WTC11 (cell line): ENCODE measurements at regions not wholly inside any gene's neighbourhood (a gene's known extent, or its start where the extent isn't known, plus 50 kb on each side); places are given as distances from the start of the nearest gene placed in this dataset.

Experiments used
- ATAC-seq: fragments of 200-7000 bp; cut with Tn5 transposase; 2 replicates; pipeline ENCODE4 v1.10.0; 2021; ENCODE audit warnings: mild to moderate bottlenecking, moderate library complexity
- CTCF ChIA-PET: fragments of 300-600 bp; sonication (Branson Sonifier 250); formaldehyde crosslinking; loops from one replicate; lab custom pipeline; 2021; ENCODE audit warnings: antibody characterized with exemption; lab: Charles Lee
- POLR2A ChIA-PET: fragments of 350-600 bp; sonication (Branson Sonifier 250); formaldehyde crosslinking; loops from one replicate; lab custom pipeline; 2021; ENCODE audit warnings: antibody characterized with exemption; lab: Charles Lee
- DNase-seq: peaks from one replicate; pipeline ENCODE4 v3.0.0; 2021; ENCODE audit warnings: low spot score
- H3K27ac Mint-ChIP-seq: 2 replicates; pipeline ENCODE4 v1.8.0; 2021; ENCODE audit warnings: mixed read lengths
- H3K27me3 Mint-ChIP-seq: 2 replicates; pipeline ENCODE4 v1.8.0; 2021; ENCODE audit warnings: low read depth, mild to moderate bottlenecking, moderate library complexity, mixed read lengths
- H3K36me3 Mint-ChIP-seq: 2 replicates; pipeline ENCODE4 v1.8.0; 2021; ENCODE audit warnings: mixed read lengths
- H3K4me1 Mint-ChIP-seq: 2 replicates; pipeline ENCODE4 v1.8.0; 2022; ENCODE audit warnings: mixed read lengths
- H3K4me3 Mint-ChIP-seq: 2 replicates; pipeline ENCODE4 v1.8.0; 2021; ENCODE audit warnings: mild to moderate bottlenecking, moderate library complexity, mixed read lengths
- H3K9me3 Mint-ChIP-seq: 2 replicates; pipeline ENCODE4 v1.8.0; 2021; ENCODE audit warnings: mixed read lengths
- ATF1 ChIP-seq: sonication (generic); formaldehyde crosslinking; IDR thresholded peaks from 2 replicates; pipeline ENCODE4 v1.8.1; 2023; ENCODE audit warnings: mild to moderate bottlenecking, moderate library complexity, missing genetic modification reagents
- CBFB ChIP-seq: sonication (generic); formaldehyde crosslinking; IDR thresholded peaks from 2 replicates; pipeline ENCODE4 v1.8.1; 2022; ENCODE audit warnings: mild to moderate bottlenecking, low read depth, missing genetic modification reagents
- CREM ChIP-seq: sonication (generic); formaldehyde crosslinking; IDR thresholded peaks from 2 replicates; pipeline ENCODE4 v1.8.1; 2022; ENCODE audit warnings: mild to moderate bottlenecking, missing genetic modification reagents, moderate library complexity
- GTF2I ChIP-seq: fragments of 250-450 bp; sonication (Bioruptor Pico); conservative IDR thresholded peaks from 2 replicates; pipeline ENCODE4 v1.4.0; 2021; ENCODE audit warnings: mild to moderate bottlenecking
- IRF2 ChIP-seq: sonication (generic); formaldehyde crosslinking; IDR thresholded peaks from 2 replicates; pipeline ENCODE4 v1.8.0; 2022; ENCODE audit warnings: low read depth, missing genetic modification reagents, borderline replicate concordance
- NFE2L1 ChIP-seq: sonication (generic); formaldehyde crosslinking; IDR thresholded peaks from 2 replicates; pipeline ENCODE4 v1.8.1; 2023; ENCODE audit warnings: missing genetic modification reagents
- NR3C1 ChIP-seq: sonication (generic); formaldehyde crosslinking; conservative IDR thresholded peaks from 2 replicates; pipeline ENCODE4 v1.8.1; 2023; ENCODE audit warnings: low read depth, mild to moderate bottlenecking, missing genetic modification reagents
- SMAD4 ChIP-seq: sonication (generic); formaldehyde crosslinking; IDR thresholded peaks from 2 replicates; pipeline ENCODE4 v1.8.0; 2022; ENCODE audit warnings: mild to moderate bottlenecking, missing genetic modification reagents
- SOX15 ChIP-seq: fragments of 250-450 bp; sonication (Bioruptor Pico); IDR thresholded peaks from 2 replicates; pipeline ENCODE4 v1.9.0; 2021; ENCODE audit warnings: mild to moderate bottlenecking
- SP1 ChIP-seq: sonication (generic); formaldehyde crosslinking; conservative IDR thresholded peaks from 2 replicates; pipeline ENCODE4 v1.8.1; 2022; ENCODE audit warnings: missing genetic modification reagents
- TEAD1 ChIP-seq: sonication (generic); formaldehyde crosslinking; IDR thresholded peaks from 2 replicates; pipeline ENCODE4 v1.8.0; 2022; ENCODE audit warnings: mild to moderate bottlenecking, missing genetic modification reagents
- TEAD4 ChIP-seq: sonication (generic); formaldehyde crosslinking; IDR thresholded peaks from 2 replicates; pipeline ENCODE4 v1.8.0; 2022; ENCODE audit warnings: mild to moderate bottlenecking, missing genetic modification reagents
- ZNF396 ChIP-seq: fragments of 250-450 bp; sonication (Bioruptor Pico); IDR thresholded peaks from 2 replicates; pipeline ENCODE4 v1.8.0; 2021; ENCODE audit warnings: mild to moderate bottlenecking, moderate library complexity, borderline replicate concordance
- ZNF416 ChIP-seq: fragments of 250-450 bp; sonication (Bioruptor Pico); IDR thresholded peaks from 2 replicates; pipeline ENCODE4 v1.9.0; 2021; ENCODE audit warnings: mild to moderate bottlenecking, inconsistent platforms
- TF ChIP-seq, protein P1 (sequence below): sonication (generic); formaldehyde crosslinking; IDR thresholded peaks from 2 replicates; pipeline ENCODE4 v1.8.1; 2022; ENCODE audit warnings: low read depth, missing genetic modification reagents, borderline replicate concordance
- TF ChIP-seq, protein P2 (sequence below): fragments of 250-450 bp; sonication (Bioruptor Pico); IDR thresholded peaks from 2 replicates; pipeline ENCODE4 v1.8.0; 2021; ENCODE audit warnings: mild to moderate bottlenecking
- TF ChIP-seq, protein P3 (sequence below): fragments of 250-450 bp; sonication (Bioruptor Pico); IDR thresholded peaks from 2 replicates; pipeline ENCODE4 v1.9.0; 2021; ENCODE audit warnings: mild to moderate bottlenecking
- TF ChIP-seq, protein P4 (sequence below): sonication (generic); formaldehyde crosslinking; conservative IDR thresholded peaks from 2 replicates; pipeline ENCODE4 v1.8.1; 2023; ENCODE audit warnings: mild to moderate bottlenecking, low read depth, missing genetic modification reagents, moderate library complexity
- TF ChIP-seq, protein P5 (sequence below): sonication (generic); formaldehyde crosslinking; IDR thresholded peaks from 2 replicates; pipeline ENCODE4 v1.8.1; 2023; ENCODE audit warnings: mild to moderate bottlenecking, missing genetic modification reagents
- TF ChIP-seq, protein P6 (sequence below): sonication (generic); formaldehyde crosslinking; IDR thresholded peaks from 2 replicates; pipeline ENCODE4 v1.8.1; 2022; ENCODE audit warnings: mild to moderate bottlenecking, moderate library complexity, missing genetic modification reagents
- TF ChIP-seq, protein P7 (sequence below): fragments of 250-450 bp; sonication (Bioruptor Pico); IDR thresholded peaks from 2 replicates; pipeline ENCODE4 v1.9.0; 2021; ENCODE audit warnings: mild to moderate bottlenecking
- TF ChIP-seq, protein P8 (sequence below): sonication (generic); formaldehyde crosslinking; IDR thresholded peaks from 2 replicates; pipeline ENCODE4 v1.8.1; 2022; ENCODE audit warnings: missing genetic modification reagents, borderline replicate concordance

DNA sequence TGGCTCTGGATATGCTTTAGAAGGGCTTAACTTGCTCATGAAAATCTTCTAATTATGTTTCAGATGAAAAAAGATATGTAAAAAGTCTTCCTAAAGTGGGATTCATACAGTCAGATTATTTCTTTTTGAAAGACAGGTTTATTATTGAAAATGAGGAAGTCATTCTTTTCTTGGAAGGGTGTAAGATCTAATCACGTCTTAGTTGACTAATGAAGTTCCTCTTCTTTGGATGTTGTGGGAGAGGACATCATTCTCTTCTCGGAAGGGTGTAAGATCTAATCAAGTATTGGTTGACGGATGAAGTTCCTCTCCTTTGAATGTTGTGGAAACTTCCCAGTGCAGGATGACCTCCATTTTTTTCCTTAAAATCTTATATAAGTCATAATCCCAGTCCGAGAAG lies 74.9 kb downstream of the ALG10 start:
- Mint-ChIP-seq H3K4me3 (no peak overlapping the region), H3K4me1 (no peaks in the 10 kb centered on the region), H3K36me3 (peaks cover 58% of the 10 kb centered on the region), H3K27me3 (peaks cover 11% of the 10 kb centered on the region), H3K27ac (no peak overlapping the region), H3K9me3 (peaks cover 83% of the 10 kb centered on the region)
- ChIA-PET POLR2A (no interaction called here), CTCF (no interaction called here)
- ATAC-seq (no peak), DNase-seq (no peak)
- no peak for TF ChIP-seq SP1 (CRISPR knock-in tag)
- no peak for TF ChIP-seq TEAD1 (CRISPR knock-in tag)
- no peak for TF ChIP-seq TEAD4
- TF ChIP-seq SOX15 = no peak
- TF ChIP-seq, protein P1, sequence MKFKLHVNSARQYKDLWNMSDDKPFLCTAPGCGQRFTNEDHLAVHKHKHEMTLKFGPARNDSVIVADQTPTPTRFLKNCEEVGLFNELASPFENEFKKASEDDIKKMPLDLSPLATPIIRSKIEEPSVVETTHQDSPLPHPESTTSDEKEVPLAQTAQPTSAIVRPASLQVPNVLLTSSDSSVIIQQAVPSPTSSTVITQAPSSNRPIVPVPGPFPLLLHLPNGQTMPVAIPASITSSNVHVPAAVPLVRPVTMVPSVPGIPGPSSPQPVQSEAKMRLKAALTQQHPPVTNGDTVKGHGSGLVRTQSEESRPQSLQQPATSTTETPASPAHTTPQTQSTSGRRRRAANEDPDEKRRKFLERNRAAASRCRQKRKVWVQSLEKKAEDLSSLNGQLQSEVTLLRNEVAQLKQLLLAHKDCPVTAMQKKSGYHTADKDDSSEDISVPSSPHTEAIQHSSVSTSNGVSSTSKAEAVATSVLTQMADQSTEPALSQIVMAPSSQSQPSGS (CRISPR knock-in tag) = no peak
- TF ChIP-seq GTF2I (CRISPR knock-in tag) = no peak
- TF ChIP-seq NFE2L1 (CRISPR knock-in tag) = no peak
- TF ChIP-seq, protein P2, sequence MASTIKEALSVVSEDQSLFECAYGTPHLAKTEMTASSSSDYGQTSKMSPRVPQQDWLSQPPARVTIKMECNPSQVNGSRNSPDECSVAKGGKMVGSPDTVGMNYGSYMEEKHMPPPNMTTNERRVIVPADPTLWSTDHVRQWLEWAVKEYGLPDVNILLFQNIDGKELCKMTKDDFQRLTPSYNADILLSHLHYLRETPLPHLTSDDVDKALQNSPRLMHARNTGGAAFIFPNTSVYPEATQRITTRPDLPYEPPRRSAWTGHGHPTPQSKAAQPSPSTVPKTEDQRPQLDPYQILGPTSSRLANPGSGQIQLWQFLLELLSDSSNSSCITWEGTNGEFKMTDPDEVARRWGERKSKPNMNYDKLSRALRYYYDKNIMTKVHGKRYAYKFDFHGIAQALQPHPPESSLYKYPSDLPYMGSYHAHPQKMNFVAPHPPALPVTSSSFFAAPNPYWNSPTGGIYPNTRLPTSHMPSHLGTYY (CRISPR knock-in tag) = no peak
- TF ChIP-seq NR3C1 (CRISPR knock-in tag) = no peak
- TF ChIP-seq, protein P3, sequence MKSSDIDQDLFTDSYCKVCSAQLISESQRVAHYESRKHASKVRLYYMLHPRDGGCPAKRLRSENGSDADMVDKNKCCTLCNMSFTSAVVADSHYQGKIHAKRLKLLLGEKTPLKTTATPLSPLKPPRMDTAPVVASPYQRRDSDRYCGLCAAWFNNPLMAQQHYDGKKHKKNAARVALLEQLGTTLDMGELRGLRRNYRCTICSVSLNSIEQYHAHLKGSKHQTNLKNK (CRISPR knock-in tag) = no peak
- TF ChIP-seq ZNF416 (CRISPR knock-in tag) = no peak
- TF ChIP-seq, protein P4, sequence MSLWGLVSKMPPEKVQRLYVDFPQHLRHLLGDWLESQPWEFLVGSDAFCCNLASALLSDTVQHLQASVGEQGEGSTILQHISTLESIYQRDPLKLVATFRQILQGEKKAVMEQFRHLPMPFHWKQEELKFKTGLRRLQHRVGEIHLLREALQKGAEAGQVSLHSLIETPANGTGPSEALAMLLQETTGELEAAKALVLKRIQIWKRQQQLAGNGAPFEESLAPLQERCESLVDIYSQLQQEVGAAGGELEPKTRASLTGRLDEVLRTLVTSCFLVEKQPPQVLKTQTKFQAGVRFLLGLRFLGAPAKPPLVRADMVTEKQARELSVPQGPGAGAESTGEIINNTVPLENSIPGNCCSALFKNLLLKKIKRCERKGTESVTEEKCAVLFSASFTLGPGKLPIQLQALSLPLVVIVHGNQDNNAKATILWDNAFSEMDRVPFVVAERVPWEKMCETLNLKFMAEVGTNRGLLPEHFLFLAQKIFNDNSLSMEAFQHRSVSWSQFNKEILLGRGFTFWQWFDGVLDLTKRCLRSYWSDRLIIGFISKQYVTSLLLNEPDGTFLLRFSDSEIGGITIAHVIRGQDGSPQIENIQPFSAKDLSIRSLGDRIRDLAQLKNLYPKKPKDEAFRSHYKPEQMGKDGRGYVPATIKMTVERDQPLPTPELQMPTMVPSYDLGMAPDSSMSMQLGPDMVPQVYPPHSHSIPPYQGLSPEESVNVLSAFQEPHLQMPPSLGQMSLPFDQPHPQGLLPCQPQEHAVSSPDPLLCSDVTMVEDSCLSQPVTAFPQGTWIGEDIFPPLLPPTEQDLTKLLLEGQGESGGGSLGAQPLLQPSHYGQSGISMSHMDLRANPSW = no peak
- TF ChIP-seq, protein P5, sequence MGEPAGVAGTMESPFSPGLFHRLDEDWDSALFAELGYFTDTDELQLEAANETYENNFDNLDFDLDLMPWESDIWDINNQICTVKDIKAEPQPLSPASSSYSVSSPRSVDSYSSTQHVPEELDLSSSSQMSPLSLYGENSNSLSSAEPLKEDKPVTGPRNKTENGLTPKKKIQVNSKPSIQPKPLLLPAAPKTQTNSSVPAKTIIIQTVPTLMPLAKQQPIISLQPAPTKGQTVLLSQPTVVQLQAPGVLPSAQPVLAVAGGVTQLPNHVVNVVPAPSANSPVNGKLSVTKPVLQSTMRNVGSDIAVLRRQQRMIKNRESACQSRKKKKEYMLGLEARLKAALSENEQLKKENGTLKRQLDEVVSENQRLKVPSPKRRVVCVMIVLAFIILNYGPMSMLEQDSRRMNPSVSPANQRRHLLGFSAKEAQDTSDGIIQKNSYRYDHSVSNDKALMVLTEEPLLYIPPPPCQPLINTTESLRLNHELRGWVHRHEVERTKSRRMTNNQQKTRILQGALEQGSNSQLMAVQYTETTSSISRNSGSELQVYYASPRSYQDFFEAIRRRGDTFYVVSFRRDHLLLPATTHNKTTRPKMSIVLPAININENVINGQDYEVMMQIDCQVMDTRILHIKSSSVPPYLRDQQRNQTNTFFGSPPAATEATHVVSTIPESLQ = no peak

DNA sequence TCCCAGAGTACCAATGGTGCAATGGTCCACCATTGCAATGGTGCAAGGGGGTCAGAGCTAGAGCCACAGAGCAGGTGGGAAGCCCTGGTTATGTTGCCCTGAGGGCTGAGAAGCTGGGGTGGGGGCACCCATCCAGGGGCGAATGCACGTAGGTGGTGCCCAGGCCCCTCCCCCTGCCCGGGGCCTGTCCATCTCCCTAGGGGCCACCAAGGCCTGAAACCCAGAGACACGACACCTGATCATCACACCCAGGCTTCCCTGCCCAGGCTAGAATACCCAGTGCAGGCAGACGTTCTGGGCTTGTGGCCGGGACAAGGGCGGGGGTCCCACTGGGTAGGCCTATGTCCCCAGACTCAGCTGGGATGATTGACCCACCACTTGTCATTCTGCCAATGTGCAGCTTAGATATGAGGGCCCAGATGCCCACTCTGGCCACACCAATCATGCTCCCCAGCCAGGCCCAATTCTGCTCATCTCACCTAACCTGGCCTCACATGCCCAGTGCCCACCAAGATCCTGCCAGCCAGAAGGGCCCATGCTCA lies 83.2 kb downstream of the ALG10 start:
- Mint-ChIP-seq H3K4me1 (no peaks in the 10 kb centered on the region), H3K36me3 (peaks cover 54% of the 10 kb centered on the region), H3K27ac (no peak overlapping the region), H3K27me3 (peaks cover 5% of the 10 kb centered on the region), H3K4me3 (no peak overlapping the region), H3K9me3 (peaks cover 61% of the 10 kb centered on the region)
- ChIA-PET CTCF (no interaction called here), POLR2A (no interaction called here)
- DNase-seq = no peak
- ATAC-seq = no peak
- TF ChIP-seq, protein P6, sequence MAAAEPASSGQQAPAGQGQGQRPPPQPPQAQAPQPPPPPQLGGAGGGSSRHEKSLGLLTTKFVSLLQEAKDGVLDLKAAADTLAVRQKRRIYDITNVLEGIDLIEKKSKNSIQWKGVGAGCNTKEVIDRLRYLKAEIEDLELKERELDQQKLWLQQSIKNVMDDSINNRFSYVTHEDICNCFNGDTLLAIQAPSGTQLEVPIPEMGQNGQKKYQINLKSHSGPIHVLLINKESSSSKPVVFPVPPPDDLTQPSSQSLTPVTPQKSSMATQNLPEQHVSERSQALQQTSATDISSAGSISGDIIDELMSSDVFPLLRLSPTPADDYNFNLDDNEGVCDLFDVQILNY (CRISPR knock-in tag) = no peak
- TF ChIP-seq CBFB (CRISPR knock-in tag) (no peak), CREM (CRISPR knock-in tag) (no peak), ZNF396 (CRISPR knock-in tag) (no peak), ATF1 (no peak), IRF2 (CRISPR knock-in tag) (no peak), SMAD4 (no peak)
- TF ChIP-seq, protein P7, sequence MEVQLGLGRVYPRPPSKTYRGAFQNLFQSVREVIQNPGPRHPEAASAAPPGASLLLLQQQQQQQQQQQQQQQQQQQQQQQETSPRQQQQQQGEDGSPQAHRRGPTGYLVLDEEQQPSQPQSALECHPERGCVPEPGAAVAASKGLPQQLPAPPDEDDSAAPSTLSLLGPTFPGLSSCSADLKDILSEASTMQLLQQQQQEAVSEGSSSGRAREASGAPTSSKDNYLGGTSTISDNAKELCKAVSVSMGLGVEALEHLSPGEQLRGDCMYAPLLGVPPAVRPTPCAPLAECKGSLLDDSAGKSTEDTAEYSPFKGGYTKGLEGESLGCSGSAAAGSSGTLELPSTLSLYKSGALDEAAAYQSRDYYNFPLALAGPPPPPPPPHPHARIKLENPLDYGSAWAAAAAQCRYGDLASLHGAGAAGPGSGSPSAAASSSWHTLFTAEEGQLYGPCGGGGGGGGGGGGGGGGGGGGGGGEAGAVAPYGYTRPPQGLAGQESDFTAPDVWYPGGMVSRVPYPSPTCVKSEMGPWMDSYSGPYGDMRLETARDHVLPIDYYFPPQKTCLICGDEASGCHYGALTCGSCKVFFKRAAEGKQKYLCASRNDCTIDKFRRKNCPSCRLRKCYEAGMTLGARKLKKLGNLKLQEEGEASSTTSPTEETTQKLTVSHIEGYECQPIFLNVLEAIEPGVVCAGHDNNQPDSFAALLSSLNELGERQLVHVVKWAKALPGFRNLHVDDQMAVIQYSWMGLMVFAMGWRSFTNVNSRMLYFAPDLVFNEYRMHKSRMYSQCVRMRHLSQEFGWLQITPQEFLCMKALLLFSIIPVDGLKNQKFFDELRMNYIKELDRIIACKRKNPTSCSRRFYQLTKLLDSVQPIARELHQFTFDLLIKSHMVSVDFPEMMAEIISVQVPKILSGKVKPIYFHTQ (CRISPR knock-in tag) = no peak
- TF ChIP-seq, protein P8, sequence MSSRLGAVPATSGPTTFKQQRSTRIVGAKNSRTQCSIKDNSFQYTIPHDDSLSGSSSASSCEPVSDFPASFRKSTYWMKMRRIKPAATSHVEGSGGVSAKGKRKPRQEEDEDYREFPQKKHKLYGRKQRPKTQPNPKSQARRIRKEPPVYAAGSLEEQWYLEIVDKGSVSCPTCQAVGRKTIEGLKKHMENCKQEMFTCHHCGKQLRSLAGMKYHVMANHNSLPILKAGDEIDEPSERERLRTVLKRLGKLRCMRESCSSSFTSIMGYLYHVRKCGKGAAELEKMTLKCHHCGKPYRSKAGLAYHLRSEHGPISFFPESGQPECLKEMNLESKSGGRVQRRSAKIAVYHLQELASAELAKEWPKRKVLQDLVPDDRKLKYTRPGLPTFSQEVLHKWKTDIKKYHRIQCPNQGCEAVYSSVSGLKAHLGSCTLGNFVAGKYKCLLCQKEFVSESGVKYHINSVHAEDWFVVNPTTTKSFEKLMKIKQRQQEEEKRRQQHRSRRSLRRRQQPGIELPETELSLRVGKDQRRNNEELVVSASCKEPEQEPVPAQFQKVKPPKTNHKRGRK (CRISPR knock-in tag) = no peak
- TF ChIP-seq, protein P2 (CRISPR knock-in tag) = no peak
